ENCODE measurements at regions not wholly inside any gene's neighbourhood (a gene's known extent, or its start where the extent isn't known, plus 50 kb on each side); places are given as distances from the start of the nearest gene placed in this dataset.
"Not testable (repeated sequence)": the region's sequence is repeated elsewhere in the genome, so short reads cannot be mapped to it uniquely, and the experiment has no call there.

DNA sequence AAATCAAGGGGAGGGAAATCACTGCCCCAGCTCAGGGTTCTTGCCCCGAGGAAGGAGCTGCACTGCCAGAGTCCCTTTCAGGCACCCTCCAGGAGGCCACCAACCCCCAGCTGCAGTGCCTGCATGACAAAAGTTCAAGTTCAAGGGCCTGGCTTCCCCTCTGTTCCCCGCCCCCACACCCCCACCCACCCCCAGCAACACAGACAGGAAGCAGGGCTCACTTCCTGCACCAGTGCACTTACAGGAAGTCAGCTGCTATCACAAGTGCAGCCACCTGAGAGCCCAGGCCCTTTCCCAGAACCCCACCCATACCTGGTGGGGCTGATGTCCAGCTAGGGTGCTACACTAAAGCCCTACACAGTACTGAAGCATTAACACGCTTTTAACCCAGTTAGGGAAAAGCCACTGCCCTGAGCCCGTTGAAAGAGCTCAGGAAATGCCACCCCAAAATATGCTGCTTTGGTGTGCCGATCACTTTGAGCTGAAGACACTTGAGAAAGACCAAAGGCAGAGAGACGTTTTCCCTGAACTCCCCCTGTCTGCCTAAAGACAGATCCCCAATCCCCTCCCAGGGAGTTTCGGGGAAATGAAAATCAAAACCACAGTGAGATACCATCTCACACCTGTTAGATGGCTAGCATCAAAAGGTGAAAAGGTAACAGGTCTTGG lies 109.9 kb upstream of the CAB39 start:
- DNase-seq, result peak in 2 of 3 donors; percentile 28 to 73
- no peaks in the 10 kb centered on the region for H3K4me1 ChIP-seq (ENCODE audit: low read depth)
- TF ChIP-seq CTCF (IDR thresholded peaks at IDR 0.05), result no peak
- no peaks in the 10 kb centered on the region for H3K36me3 ChIP-seq (ENCODE audit: low read depth)
- H3K9me3 ChIP-seq, result no peaks in the 10 kb centered on the region
- no peak overlapping the region for H3K4me3 ChIP-seq
- intact Hi-C loops (cut with DNase I, micrococcal nuclease), result no loop called here
- ATAC-seq, result peak; percentile 94

DNA sequence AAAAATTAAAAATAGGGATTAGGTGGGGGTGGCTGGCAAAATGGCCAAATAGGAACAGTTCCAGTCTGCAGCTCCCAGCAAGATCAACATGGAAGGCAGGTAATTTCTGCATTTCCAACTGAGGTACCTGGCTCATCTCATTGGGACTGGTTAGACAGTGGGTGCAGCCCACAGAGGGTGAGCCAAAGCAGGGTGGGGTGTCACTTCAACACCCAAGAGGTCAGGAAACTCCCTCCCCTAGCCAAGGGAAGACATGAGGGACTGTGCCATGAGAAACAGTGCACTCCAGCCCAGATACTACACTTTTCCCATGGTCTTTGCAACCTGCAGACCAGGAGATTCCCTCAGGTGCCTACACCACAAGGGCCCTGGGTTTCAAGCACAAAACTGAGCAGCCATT lies 109.3 kb upstream of the CAB39 start:
- intact Hi-C loops (cut with DNase I, micrococcal nuclease); H3K4me1 ChIP-seq (ENCODE audit: low read depth); ATAC-seq; DNase-seq; H3K4me3 ChIP-seq; H3K9me3 ChIP-seq; H3K36me3 ChIP-seq (ENCODE audit: low read depth): not testable (repeated sequence)

GRCh38 chr2:230604158-230604557 lies 108.5 kb upstream of the CAB39 start:
- H3K4me1 ChIP-seq (ENCODE audit: low read depth); H3K9me3 ChIP-seq; DNase-seq; H3K4me3 ChIP-seq; H3K36me3 ChIP-seq (ENCODE audit: low read depth); ATAC-seq; intact Hi-C loops (cut with DNase I, micrococcal nuclease): not testable (repeated sequence)

GRCh38 chr2:230614040-230614439 lies 98.6 kb upstream of the CAB39 start:
- Histone ChIP-seq H3K4me3 (no peak overlapping the region), H3K36me3 (ENCODE audit: low read depth) (no peaks in the 10 kb centered on the region), H3K9me3 (no peaks in the 10 kb centered on the region), H3K4me1 (ENCODE audit: low read depth) (no peaks in the 10 kb centered on the region)
- no peak for TF ChIP-seq CTCF (IDR thresholded peaks at IDR 0.05)
- DNase-seq (no peak), ATAC-seq (no peak)
- intact Hi-C loops (cut with DNase I, micrococcal nuclease), result loop anchor here in 1 of 2 donors (5.0 kb wide), 1 partner anchor 607 kb away; no protein-coding TSS in a partner anchor

DNA sequence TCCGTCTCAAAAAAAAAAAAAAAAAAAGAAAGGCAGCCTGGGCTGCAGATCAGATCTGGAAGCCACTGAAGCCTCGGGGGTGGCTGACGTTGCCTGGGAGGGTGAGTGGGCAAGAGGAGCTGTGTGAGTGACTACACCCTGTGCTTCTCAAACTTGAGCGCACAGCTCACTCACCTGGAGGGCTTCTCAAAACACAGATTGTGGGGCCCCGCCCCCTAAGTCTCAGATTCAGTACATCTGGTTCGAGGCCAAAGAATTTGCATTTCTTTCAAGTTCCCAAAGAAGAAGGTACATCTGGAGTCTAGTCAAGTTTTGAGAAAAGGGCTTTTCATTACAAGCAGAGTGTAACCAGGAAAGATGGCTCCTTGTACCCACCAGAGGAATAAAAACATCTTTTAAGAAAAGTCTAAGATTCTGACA lies 97.7 kb upstream of the CAB39 start:
- no peaks in the 10 kb centered on the region for H3K36me3 ChIP-seq (ENCODE audit: low read depth)

GRCh38 chr2:230617256-230617706 lies 95.4 kb upstream of the CAB39 start:
- H3K9me3 ChIP-seq; intact Hi-C loops (cut with DNase I, micrococcal nuclease); H3K36me3 ChIP-seq (ENCODE audit: low read depth); H3K4me1 ChIP-seq (ENCODE audit: low read depth); H3K4me3 ChIP-seq: not testable (repeated sequence)
- DNase-seq (peak in 2 of 3 donors; percentile 57 to 62), ATAC-seq (peak; percentile 94)

More for the DNA sequence above, 97.7 kb upstream of the CAB39 start:
- DNase-seq (peak in 2 of 3 donors; percentile 52 to 71), ATAC-seq (peak; percentile 57)
- no peaks in the 10 kb centered on the region for H3K9me3 ChIP-seq
- no peak for TF ChIP-seq CTCF (IDR thresholded peaks at IDR 0.05)
- H3K4me3 ChIP-seq, result no peak overlapping the region
- intact Hi-C loops (cut with DNase I, micrococcal nuclease), result loop anchor here in 1 of 2 donors (5.0 kb wide), 1 partner anchor 608 kb away; no protein-coding TSS in a partner anchor
- H3K4me1 ChIP-seq (ENCODE audit: low read depth), result no peaks in the 10 kb centered on the region

- Histone ChIP-seq H3K4me3 (no peak overlapping the region), H3K36me3 (ENCODE audit: low read depth) (no peaks in the 10 kb centered on the region), H3K4me1 (ENCODE audit: low read depth) (no peaks in the 10 kb centered on the region), H3K9me3 (no peaks in the 10 kb centered on the region)
- intact Hi-C loops (cut with DNase I, micrococcal nuclease), result no loop called here
- ATAC-seq (no peak), DNase-seq (no peak)
- no peak for TF ChIP-seq CTCF (IDR thresholded peaks at IDR 0.05)
Measured at GRCh38 chr2:230619491-230619890, 93.2 kb upstream of the CAB39 start.

- DNase-seq; H3K4me1 ChIP-seq (ENCODE audit: low read depth); H3K36me3 ChIP-seq (ENCODE audit: low read depth); H3K9me3 ChIP-seq; intact Hi-C loops (cut with DNase I, micrococcal nuclease); H3K4me3 ChIP-seq; ATAC-seq: not testable (repeated sequence)
Measured at GRCh38 chr2:230625220-230625619, 87.4 kb upstream of the CAB39 start.

DNA sequence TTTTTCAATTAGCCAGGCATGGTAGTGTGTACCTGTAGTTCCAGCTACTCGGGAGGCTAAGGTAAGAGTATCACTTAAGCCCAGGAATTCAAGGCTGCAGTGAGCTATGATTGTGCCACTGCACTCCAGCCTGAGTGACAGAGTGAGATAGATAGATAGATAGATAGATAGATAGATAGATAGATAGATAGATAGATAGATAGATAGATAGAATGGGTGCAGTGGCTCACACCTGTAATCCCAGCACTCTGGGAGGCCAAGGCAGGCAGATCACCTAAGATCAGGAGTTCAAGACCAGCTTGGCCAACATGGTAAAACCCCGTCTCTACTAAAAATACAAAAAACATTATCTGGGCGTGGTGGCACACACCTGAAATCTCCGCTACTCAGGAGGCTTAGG lies 85.6 kb upstream of the CAB39 start:
- intact Hi-C loops (cut with DNase I, micrococcal nuclease); ATAC-seq: not testable (repeated sequence)

More for the DNA sequence above, 85.6 kb upstream of the CAB39 start:
- not testable (repeated sequence) for DNase-seq; H3K4me3 ChIP-seq; H3K4me1 ChIP-seq (ENCODE audit: low read depth); H3K36me3 ChIP-seq (ENCODE audit: low read depth); H3K9me3 ChIP-seq
